ENCODE measurements at regions not wholly inside any gene's neighbourhood (a gene's known extent, or its start where the extent isn't known, plus 50 kb on each side); places are given as distances from the start of the nearest gene placed in this dataset.

GRCh38 chr5:8700222-8700621 lies 831.3 kb downstream of the MTRR start:
- TF ChIP-seq CTCF (IDR thresholded peaks at IDR 0.05; ENCODE audit: poor library complexity, severe bottlenecking) (no peak), EZH2 (IDR thresholded peaks at IDR 0.05; ENCODE audit: borderline replicate concordance, insufficient read depth, low read length, poor library complexity, severe bottlenecking) (no peak), REST (IDR thresholded peaks at IDR 0.05; ENCODE audit: borderline replicate concordance) (no peak), EP300 (conservative IDR thresholded peaks at IDR 0.05; ENCODE audit: poor library complexity, severe bottlenecking) (no peak), MXI1 (conservative IDR thresholded peaks at IDR 0.05; ENCODE audit: poor library complexity, severe bottlenecking) (no peak), POLR2AphosphoS5 (IDR thresholded peaks at IDR 0.05) (no peak), RAD21 (conservative IDR thresholded peaks at IDR 0.05) (no peak), TAF1 (IDR thresholded peaks at IDR 0.05; ENCODE audit: low read depth) (no peak)

Measured in neural cell (in vitro differentiated cells).